CD14-positive monocyte (primary cell): ENCODE measurements at regions not wholly inside any gene's neighbourhood (a gene's known extent, or its start where the extent isn't known, plus 50 kb on each side); places are given as distances from the start of the nearest gene placed in this dataset.

Source experiments
- DNase-seq, 3 donors: peaks; one replicate each; pipeline ENCODE4 v3.0.0-alpha.2; 2011 to 2022
- H2AFZ ChIP-seq: 2 replicates; pipeline ENCODE4 v1.6.0; 2012; ENCODE audit warnings: mild to moderate bottlenecking, low read depth, low read length, inconsistent platforms; ENCODE audit not compliant: insufficient read depth, poor library complexity, severe bottlenecking
- H3K27ac ChIP-seq, 2 donors: 1 replicate in 1 of 2; 2 replicates in 1 of 2; pipeline ENCODE4 v1.5.1; 2012 to 2013; ENCODE audit warnings: low read length in 2 of 2, control low read depth in 1 of 2, inconsistent platforms in 1 of 2, low read depth in 1 of 2, mild to moderate bottlenecking in 1 of 2
- H3K27me3 ChIP-seq, 2 donors: one replicate each; pipeline versions ENCODE4 v1.6.0 to v1.6.1; 2011 to 2013; ENCODE audit warnings: low read length in 2 of 2; ENCODE audit not compliant: control insufficient read depth in 2 of 2, insufficient read depth in 2 of 2
- H3K36me3 ChIP-seq, 2 donors: replicated peaks in 1 of 2; 1 replicate in 1 of 2; 2 replicates in 1 of 2; pipeline versions ENCODE4 v1.5.1 to v1.6.1; 2012 to 2013; ENCODE audit warnings: low read length in 2 of 2, control low read depth in 1 of 2, inconsistent platforms in 1 of 2, mild to moderate bottlenecking in 1 of 2; ENCODE audit not compliant: insufficient read depth in 2 of 2, control insufficient read depth in 1 of 2
- H3K4me1 ChIP-seq, 2 donors: 1 replicate in 1 of 2; 2 replicates in 1 of 2; pipeline versions ENCODE4 v1.5.1 to v1.6.1; 2012 to 2013; ENCODE audit warnings: low read length in 2 of 2, control low read depth in 1 of 2, inconsistent platforms in 1 of 2, mild to moderate bottlenecking in 1 of 2, moderate library complexity in 1 of 2; ENCODE audit not compliant: insufficient read depth in 2 of 2, control insufficient read depth in 1 of 2
- H3K4me2 ChIP-seq: replicated peaks from 2 replicates; pipeline ENCODE3; 2012; ENCODE audit warnings: low read length, moderate library complexity, mild to moderate bottlenecking; ENCODE audit not compliant: poor library complexity, severe bottlenecking; ENCODE audit errors: extremely low read depth
- H3K4me3 ChIP-seq, 3 experiments: fragments of 200-600 bp in 1 of 3; sonication (generic) in 1 of 3; replicated peaks in 1 of 3; 1 replicate in 2 of 3; 2 replicates in 1 of 3; pipeline ENCODE4 v1.5.1; 2011 to 2013; ENCODE audit warnings: low read length in 3 of 3, mild to moderate bottlenecking in 3 of 3, control low read depth in 2 of 3, low read depth in 2 of 3, inconsistent platforms in 1 of 3, moderate library complexity in 1 of 3
- H3K79me2 ChIP-seq: 2 replicates; pipeline ENCODE4 v1.6.0; 2012; ENCODE audit warnings: mild to moderate bottlenecking, control low read depth, inconsistent platforms, low read length, moderate library complexity; ENCODE audit not compliant: insufficient read depth
- H3K9ac ChIP-seq: 2 replicates; pipeline ENCODE4 v1.6.0; 2017; ENCODE audit warnings: low read length, mild to moderate bottlenecking; ENCODE audit not compliant: insufficient read depth, poor library complexity, severe bottlenecking
- H3K9me3 ChIP-seq, 2 donors: replicated peaks in 1 of 2; 1 replicate in 1 of 2; 2 replicates in 1 of 2; pipeline versions ENCODE4 v1.5.1 to v1.6.1; 2012 to 2013; ENCODE audit warnings: low read length in 2 of 2, control low read depth in 1 of 2; ENCODE audit not compliant: control insufficient read depth in 1 of 2, insufficient read depth in 1 of 2
- H4K20me1 ChIP-seq: 2 replicates; pipeline ENCODE4 v1.6.0; 2012; ENCODE audit warnings: mild to moderate bottlenecking, low read length, control low read depth, moderate library complexity; ENCODE audit not compliant: insufficient read depth
- H3K27ac Mint-ChIP-seq, 7 donors: one replicate each; pipeline ENCODE4 v1.8.0; 2020; ENCODE audit warnings: mild to moderate bottlenecking in 7 of 7, mixed read lengths in 7 of 7, moderate library complexity in 6 of 7, inconsistent platforms in 2 of 7
- H3K27me3 Mint-ChIP-seq, 3 donors: one replicate each; pipeline ENCODE4 v1.8.0; 2021 to 2022; ENCODE audit warnings: low read depth in 3 of 3, mild to moderate bottlenecking in 3 of 3, mixed read lengths in 3 of 3, moderate library complexity in 3 of 3, inconsistent platforms in 1 of 3
- H3K36me3 Mint-ChIP-seq, 2 donors: one replicate each; pipeline ENCODE4 v1.8.0; 2020; ENCODE audit warnings: mixed read lengths in 2 of 2, inconsistent platforms in 1 of 2, mild to moderate bottlenecking in 1 of 2
- H3K4me1 Mint-ChIP-seq: one replicate; pipeline ENCODE4 v1.8.0; 2020; ENCODE audit warnings: mild to moderate bottlenecking, mixed read lengths
- H3K4me3 Mint-ChIP-seq, 2 donors: one replicate each; pipeline ENCODE4 v1.8.0; 2020; ENCODE audit warnings: mild to moderate bottlenecking in 2 of 2, mixed read lengths in 2 of 2, moderate library complexity in 1 of 2
- H3K9me3 Mint-ChIP-seq, 7 donors: one replicate each; pipeline ENCODE4 v1.8.0; 2020 to 2022; ENCODE audit warnings: mixed read lengths in 7 of 7, mild to moderate bottlenecking in 6 of 7, moderate library complexity in 6 of 7, inconsistent platforms in 2 of 7
- CTCF ChIP-seq: fragments of 200-600 bp; IDR thresholded peaks from one replicate; pipeline ENCODE4 v1.8.0; 2022; ENCODE audit warnings: antibody characterized with exemption, mild to moderate bottlenecking
- WGBS: methylation state at CpG from one replicate; pipeline ENCODE4 v1.1.5; 2013; ENCODE audit warnings: missing lambda C conversion rate; ENCODE audit not compliant: insufficient coverage; 5-methylcytosine and 5-hydroxymethylcytosine counted together
- intact Hi-C, 2 donors: fragments of 100-400 bp; cut with micrococcal nuclease; formaldehyde crosslinking; loops; one replicate each; pipeline versions ENCODE4 v1.15.0 to v1.15.1; 2023

DNA sequence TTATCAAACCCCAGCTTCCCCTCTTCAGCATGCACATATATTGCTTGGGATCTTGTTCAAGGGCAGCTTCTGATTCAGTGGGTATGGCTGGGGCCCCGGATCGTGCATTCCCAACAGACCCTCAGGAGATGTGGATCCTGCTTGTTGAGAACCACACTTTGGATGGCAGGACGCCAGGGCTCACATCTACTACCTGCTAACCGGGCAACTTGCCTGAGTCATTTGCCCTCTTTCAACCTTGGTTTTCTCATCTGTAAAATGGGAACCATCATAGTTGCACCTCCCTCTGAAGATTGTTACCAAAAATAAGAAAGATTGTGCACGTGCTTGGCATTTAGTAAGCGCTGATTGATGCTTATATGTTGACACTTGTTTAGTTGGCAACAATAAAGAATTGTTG is 154.6 kb downstream of the ACKR3 start:
- Histone ChIP-seq H2AFZ (no peak overlapping the region), H3K9ac (no peak overlapping the region), H4K20me1 (no peaks in the 10 kb centered on the region), H3K4me2 (no peak overlapping the region), H3K79me2 (no peaks in the 10 kb centered on the region), H3K4me1 (no peaks in the 10 kb centered on the region), H3K27ac (no peak overlapping the region), H3K4me3 (no peak overlapping the region), H3K9me3 (no peaks in the 10 kb centered on the region), H3K27me3 (peaks cover 0 to 4% of the 10 kb centered on the region in 2 donors), H3K36me3 (no peaks in the 10 kb centered on the region)
- Mint-ChIP-seq H3K36me3 (no peaks in the 10 kb centered on the region), H3K4me1 (peaks cover 4% of the 10 kb centered on the region), H3K27ac (no peak overlapping the region), H3K4me3 (no peak overlapping the region), H3K9me3 (peaks cover 0 to 4% (median 0%) of the 10 kb centered on the region in 7 donors), H3K27me3 (peaks cover 18 to 37% (median 23%) of the 10 kb centered on the region in 3 donors)
- TF ChIP-seq CTCF = no peak
- 89% methylated on average over 4 of the region's 6 CpGs for WGBS
- intact Hi-C loops = no loop called here
- DNase-seq = no peak

DNA sequence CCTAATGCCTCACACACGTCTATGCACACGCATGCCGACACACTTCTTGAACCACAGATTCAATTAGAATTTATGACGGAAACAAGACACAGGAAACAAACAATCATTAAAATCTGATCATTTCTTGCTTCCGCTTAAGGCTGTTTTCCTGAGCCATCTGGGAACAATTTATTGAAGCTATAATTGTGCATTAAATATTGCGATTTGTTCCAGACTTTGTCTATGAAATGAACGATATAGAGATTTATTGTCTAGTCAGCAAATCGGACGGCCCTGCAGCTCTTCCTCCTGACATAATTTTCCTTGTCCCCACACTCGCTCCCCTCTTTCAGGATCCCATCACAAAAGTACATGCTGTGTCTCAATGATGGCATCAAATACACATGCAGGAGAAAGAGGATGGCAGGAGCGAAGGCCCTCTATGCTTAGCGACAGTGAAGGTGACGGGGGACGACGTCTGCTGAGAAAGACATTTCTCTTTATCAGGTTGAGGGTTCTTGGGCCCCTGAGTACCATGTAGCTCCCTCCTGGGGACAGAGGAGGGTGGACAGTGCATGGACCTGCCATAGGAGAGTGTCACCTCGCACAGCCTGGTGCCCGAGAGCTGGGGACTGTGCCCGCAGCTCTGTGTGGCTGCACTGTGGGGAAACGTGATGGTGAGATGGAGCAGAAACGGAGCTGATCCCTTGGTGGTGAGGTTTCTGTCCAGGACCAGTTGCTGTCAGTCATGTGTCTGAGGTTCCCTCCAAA is 157.3 kb downstream of the ACKR3 start:
- no peaks in the 10 kb centered on the region for H3K36me3 ChIP-seq
- Mint-ChIP-seq H3K27ac (no peak overlapping the region), H3K27me3 (peaks cover 17 to 28% (median 21%) of the 10 kb centered on the region in 3 donors), H3K4me1 (no peaks in the 10 kb centered on the region), H3K9me3 (peaks cover 0 to 3% (median 0%) of the 10 kb centered on the region in 7 donors), H3K36me3 (no peaks in the 10 kb centered on the region), H3K4me3 (no peak overlapping the region)
- H3K4me2 ChIP-seq = no peak overlapping the region
- H3K9me3 ChIP-seq = no peaks in the 10 kb centered on the region
- H4K20me1 ChIP-seq = no peaks in the 10 kb centered on the region
- intact Hi-C loops = no loop called here
- H3K27ac ChIP-seq = no peak overlapping the region
- H3K9ac ChIP-seq = no peak overlapping the region
- H2AFZ ChIP-seq = no peak overlapping the region
- no peak overlapping the region for H3K4me3 ChIP-seq
- TF ChIP-seq CTCF = no peak
- no peaks in the 10 kb centered on the region for H3K27me3 ChIP-seq
- no peak for DNase-seq
- WGBS = 91% methylated on average over 11 of the region's 20 CpGs
- H3K4me1 ChIP-seq = no peaks in the 10 kb centered on the region
- H3K79me2 ChIP-seq = no peaks in the 10 kb centered on the region
